Femur (tissue), 1 donor: ENCODE measurements at regions not wholly inside any gene's neighbourhood (a gene's known extent, or its start where the extent isn't known, plus 50 kb on each side); places are given as distances from the start of the nearest gene placed in this dataset.
A peak's percentile ranks its signal among the peaks of the same experiment; 100 is the strongest.

Experiments
- DNase-seq: peaks from one replicate; pipeline ENCODE4 v3.0.0-alpha.2; 2017

DNA sequence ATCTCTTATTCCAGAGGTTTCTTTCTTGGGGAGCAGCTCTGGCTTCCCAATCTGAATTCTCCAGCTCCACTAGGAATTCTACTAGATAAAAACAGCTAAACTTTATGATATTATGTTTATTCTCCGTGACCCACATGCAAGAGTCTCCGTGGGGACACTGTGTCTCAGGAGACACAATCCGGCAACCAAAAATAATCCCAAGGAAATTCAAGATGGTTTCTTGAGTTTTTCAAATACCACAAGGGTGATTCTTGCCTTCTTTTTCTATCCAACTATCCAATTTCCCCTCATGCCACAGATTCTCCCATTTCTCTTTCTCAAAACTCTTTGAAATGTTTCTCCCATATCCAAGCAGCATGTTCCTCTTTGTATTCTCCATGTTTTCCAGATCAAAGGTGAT is 103.1 kb downstream of the FAS start:
- no peak for DNase-seq

DNA sequence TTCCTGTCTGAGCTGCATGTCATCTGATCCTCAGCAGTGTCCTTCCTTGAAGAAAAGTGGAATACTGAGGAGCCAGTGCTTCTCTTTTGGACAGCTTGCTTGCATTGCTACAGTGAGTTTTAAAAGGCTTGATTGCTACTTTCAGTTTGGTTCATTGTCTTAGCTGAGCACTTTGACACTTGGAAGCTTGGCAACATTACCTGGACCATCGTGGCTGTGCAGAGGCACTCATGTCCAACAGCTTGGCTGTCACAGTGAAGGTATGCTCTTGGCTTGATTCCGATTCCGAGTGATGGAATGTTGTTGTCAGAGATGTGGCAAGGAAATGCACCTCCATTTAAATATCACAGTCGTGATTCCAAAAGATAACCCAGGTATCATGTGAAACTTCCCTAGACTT is 102.4 kb downstream of the FAS start:
- no peak for DNase-seq

DNA sequence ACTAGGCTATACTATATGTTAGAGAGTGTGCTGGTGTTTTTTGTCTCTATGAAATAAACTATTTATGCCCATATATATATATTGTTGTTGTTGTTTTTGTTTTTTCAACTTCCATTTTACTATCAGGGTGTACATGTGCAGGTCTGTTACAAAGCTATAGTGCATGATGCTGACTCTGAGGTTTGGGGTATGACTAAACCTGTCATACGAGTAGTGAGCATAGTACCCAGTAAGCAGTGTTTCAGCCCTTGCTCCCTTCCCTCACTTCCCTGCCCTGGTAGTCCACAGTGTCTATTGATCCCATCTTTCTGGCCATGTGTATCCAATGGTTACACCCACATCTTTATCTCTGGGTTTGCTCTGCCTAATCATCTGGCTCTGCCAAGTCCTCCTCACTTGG is 101.8 kb downstream of the FAS start:
- DNase-seq = no peak

DNA sequence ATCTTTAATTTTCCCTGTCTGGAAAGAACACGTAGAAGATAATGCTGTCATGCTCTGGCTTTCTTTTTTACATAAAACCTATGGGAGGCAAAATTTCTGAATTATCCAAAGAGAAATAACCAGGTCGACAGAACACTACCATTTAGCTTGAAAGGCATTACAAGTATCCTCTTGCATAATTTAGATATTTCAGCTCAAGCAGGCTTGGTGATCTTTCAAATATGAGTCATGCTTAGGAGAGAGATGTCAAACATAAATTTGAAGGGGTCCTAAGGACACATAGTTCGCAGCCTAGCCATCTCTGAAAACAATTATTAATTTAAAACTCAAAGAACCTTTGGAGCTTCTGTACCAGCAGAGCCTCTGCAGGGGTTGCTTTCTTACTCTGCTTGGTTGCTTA is 100.9 kb downstream of the FAS start:
- DNase-seq = no peak

DNA sequence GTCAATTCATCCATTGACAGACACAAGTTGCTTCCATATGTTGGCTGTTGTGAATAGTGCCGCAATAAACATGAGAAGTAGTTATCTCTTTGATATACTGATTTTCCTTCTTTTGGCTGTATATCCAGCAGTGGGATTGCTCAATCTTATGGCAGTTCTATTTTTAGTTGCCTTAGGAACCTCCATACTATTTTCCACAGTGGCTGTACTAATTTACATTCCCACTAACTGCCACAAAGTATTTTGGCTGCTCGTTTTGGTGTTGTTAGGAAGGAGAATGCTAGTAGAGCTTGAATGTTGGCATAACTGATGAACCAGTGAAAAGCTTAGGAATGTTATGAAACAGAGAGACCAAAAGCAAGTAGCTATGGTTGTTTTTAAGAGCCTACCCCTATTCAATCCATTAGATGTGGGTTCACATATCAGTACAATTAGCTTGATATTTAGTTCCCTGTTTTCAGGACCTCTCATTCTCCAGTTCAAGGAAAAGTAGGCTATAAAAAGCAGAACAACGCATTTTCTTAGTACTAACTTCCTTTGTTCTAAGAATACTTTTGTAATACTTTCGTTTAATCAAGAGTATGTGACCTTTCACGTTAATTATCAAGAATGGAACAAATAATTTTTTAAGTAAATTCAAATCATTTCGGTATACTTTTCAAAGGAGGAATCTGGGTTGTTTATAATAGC is 100.3 kb downstream of the FAS start:
- no peak for DNase-seq

DNA sequence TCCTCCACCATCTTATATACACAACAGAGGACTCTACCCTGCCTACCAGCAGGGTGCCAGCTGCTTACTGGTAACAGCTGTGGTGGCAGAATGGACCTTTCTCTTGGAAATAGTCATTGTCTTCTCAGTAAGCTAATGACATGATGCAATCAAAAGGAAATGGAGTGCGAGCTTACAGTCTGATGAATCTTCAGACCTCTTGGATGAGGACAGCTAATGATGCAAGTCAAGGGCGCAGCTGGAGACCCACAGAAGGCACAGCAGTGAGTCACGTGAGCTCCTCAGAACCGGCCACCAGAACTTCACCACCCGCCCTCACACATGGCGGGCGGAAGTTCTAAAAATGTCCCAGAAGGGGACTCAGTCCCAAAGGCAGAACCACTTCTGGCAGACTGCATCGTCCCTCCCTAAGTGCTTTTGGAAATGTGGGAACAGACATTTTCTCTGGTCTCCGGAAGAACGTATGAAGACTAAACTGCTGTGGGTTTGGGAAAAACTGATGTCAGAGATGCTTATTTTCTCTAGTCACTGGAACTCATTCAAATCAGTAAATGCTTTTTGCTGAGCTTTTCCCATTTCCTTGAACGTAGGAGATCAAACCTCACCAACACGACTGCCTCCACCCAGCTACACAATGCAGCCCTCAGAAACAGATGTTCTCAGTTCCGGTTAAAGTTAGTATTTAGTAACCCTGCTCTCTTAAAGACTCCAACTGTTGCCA is 96.4 kb downstream of the FAS start:
- DNase-seq = peak; percentile 42

DNA sequence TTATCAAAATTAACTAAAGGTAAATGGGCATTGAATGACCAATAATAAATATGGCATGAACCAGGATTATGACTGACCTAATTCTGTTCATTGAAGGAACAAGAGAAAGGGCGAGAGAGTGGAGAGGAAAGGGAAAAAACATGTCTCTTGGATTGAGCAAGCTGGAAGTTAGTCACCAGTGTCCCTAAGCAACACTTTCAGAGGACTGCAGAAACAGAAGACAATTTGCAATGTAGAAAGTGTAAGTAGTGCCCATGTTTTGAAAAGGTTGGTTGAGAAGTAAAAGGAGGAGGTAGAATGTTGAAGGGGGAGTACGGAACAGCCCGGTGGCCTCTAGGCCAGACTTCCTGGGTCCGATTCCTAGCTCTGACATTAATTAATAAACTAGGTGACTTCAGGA is 94.6 kb downstream of the FAS start:
- no peak for DNase-seq

DNA sequence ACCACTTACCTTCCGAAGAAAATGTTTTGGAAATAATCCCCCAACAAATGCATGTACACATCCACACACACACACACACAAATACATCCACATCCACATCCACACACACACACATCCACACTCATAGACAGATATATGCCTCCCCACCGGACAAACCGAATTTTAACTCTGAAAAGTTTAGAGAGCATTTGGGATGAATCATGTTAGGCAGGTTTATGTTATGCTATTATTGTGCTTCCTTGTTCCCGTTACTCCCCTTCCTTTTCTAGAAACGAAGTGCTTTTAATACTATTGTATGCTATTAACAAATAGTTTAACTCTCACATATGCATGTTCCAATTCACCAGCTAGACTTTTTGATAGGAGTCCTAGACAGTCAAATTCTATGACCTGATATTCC is 91.5 kb downstream of the FAS start:
- no peak for DNase-seq

DNA sequence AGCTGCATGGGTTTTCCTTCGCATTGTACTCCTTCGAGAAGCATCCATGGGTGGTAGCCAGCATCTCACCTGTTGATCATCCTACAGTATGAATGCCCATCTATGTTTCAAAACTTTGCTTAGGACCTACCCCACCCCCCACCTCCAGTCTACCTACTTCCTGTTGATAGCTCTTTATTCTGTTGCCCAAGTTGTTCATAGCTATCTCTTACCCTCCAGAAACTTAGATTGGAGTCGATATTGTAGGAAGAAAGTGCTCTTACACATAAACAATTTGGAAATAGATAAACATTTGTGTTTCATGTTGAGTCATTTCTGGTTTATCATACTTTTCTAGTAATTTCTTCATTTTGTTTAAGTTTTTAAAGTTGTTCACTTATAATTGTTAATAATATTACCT is 90.1 kb downstream of the FAS start:
- DNase-seq = no peak

DNA sequence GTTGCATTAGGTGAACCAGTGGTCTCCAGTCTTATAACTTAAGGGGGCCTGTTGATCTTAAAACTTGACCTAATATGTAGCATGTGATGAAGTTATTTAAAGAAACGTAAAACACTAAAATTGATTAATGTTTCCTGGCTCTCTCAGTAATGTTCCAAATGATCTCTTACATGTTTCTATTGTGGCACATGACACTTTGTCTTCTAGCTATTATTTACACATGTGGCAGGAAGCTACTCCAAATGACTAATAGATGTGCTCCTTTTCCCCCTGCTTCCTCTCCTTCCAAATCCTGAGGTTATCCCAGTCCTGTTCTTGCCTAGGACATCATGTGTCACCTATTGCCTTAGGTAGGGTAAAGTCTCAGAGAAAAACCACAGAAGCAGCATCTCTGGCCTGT is 89.4 kb downstream of the FAS start:
- no peak for DNase-seq

DNA sequence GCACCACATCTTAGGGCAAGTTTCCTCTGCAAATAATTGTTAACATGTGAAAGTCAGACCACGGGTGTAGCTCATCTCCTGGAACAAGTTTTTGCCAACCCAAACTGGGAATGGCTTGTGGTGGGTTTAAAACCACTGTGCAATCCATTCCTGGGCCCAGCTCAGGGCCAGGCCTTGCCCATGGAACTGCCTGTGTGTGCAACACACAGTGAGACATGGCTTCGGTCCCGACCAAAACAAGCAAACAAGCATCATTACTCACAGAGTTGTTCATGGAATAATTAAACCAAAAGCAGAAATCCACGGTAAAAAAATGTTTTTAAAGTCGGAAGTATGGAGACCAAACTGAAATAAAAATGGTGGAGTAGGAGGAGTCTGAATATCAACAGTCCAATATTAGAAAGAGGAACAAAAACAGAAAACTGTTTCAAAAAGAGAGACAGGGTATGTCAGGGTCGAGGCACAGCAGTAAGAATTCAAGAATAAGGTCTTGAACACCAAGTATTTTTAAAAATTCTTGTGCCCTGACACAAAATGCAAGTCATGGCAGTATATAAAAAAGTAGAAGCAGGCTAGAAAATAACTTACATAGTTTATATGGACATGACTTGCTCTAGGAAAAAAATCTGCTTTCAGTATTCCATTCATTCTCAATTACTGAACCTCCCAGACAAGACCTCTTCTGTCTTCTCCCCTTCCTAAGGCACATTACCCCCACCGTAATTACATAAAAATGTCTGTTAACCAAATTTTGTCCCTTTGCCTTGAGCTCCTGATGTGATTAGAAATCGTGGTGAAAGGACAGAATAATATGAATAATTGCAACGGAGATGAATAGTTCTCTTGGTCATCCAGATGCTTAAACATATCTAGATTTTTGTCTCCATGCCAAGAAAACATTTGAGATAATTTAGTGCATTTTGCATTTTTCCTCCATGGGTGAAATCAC is 88.4 kb downstream of the FAS start:
- peak; percentile 36 for DNase-seq

DNA sequence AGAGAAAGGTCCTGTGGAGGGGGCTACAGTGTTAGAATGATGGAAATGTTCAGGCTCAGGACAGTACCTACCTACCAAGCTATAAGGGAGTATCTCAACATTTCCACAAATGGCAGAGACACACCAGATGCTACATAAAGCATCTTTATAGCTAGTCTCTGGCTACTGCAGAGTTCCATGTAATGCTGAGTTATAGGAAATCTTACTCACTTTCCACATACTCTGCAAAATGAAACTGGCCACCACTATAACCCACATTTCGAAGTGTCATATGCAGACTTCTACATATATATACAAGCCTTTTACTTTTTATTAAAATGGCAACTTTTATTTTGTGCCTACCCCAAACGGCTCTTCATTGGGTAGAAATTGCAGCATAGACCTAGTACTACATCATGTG is 85.5 kb downstream of the FAS start:
- DNase-seq = no peak

DNA sequence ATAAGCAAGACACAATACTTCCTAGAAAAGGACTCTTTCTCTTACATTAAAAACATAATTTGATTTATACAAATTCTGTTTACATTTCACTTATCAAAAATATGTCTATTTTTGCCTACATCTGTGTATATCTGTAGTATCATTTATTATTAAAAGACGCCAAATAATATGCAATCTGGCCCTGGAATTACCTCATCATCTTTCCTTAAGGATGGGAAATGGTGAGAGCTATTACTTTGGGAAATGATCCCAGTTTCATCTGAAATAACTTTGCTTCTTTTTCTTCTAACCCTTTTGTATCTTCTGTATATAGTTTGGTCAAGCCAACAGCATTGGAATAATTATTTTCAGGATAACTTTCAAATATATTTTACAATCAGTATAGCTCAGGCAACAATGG is 85.0 kb downstream of the FAS start:
- DNase-seq = no peak

DNA sequence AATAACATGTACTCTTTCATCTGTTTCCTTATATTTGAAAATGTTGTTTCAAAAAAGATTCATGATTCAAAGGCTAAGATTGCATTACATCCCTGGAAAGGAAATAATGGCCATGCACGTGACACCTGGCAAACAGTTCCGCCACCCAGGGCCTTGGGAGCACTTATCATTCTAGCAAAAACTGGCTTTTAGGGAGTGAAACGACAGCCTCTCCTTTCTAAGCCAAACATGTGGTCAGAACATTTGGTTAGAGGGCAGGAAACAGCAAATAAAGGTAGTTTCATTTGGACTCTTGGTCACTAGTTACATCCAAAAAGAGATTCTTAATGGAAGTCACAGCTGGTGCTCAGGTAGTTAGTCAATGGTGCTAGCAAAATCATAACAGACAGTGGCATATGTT is 83.5 kb downstream of the FAS start:
- DNase-seq = peak; percentile 58

DNA sequence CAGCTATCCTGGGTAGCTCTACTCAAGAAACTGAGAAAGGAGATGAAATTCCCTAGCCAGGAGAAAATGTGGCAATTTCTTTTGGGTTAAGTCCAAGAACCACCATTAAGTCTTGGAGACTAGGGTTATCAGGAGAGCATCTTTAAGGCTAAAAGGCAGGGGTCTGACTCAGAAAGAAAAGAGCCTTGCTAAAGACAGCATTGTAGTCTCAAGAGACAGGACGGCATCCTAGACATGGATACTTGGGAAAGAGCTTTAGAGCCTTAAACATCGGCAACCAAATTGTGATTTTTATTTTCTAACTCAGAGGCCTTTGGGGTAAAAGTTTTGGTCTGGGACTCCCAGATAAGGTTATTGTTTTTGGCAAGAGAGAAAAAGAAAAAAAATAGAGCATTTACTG is 83.1 kb downstream of the FAS start:
- DNase-seq = no peak

DNA sequence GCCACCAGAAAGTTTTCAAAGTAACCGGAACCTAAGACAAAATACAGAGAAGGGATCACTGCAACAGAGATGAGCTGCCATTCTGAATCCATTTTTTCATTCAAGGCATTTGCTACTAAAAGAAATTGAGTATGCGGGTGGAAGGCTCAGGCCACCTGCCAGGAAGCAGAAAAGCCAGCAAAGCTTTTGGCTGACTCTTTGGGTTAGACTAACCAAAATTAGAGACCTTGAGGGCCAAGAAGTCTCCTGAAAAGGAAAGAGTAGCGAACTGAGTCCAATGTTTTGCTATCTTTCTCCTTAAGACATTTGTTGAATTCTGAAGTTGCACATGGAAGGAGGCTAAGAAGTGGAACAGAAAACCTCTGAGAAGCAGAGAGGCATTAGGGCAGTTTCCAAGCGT is 79.0 kb downstream of the FAS start:
- DNase-seq = peak; percentile 37
